ENCODE measurements at regions not wholly inside any gene's neighbourhood (a gene's known extent, or its start where the extent isn't known, plus 50 kb on each side); places are given as distances from the start of the nearest gene placed in this dataset.
A peak's percentile ranks its signal among the peaks of the same experiment; 100 is the strongest.

- no peak for TF ChIP-seq CTCF (IDR thresholded peaks at IDR 0.05; ENCODE audit: low read length, missing control alignments)
- peak; percentile 20 for DNase-seq (ENCODE audit: low read depth)
- no peak overlapping the region for H3K4me3 ChIP-seq (replicated peaks; ENCODE audit: low read depth, low read length)
These were observed 99.3 kb upstream of the CHD6 start for GRCh38 chr20:41717483-41717882.

- TF ChIP-seq CTCF (IDR thresholded peaks at IDR 0.05; ENCODE audit: low read length, missing control alignments), result no peak
These were observed 98.7 kb upstream of the CHD6 start for GRCh38 chr20:41716911-41717310.

GRCh38 chr20:41716436-41716835 lies 98.3 kb upstream of the CHD6 start:
- no peak for DNase-seq (ENCODE audit: low read depth)
- no peak overlapping the region for H3K4me3 ChIP-seq (replicated peaks; ENCODE audit: low read depth, low read length)
- no peak for TF ChIP-seq CTCF (IDR thresholded peaks at IDR 0.05; ENCODE audit: low read length, missing control alignments)

More at GRCh38 chr20:41716911-41717310, 98.7 kb upstream of the CHD6 start:
- H3K4me3 ChIP-seq (replicated peaks; ENCODE audit: low read depth, low read length), result no peak overlapping the region
- DNase-seq (ENCODE audit: low read depth), result no peak

- DNase-seq (ENCODE audit: low read depth), result no peak
- no peak overlapping the region for H3K4me3 ChIP-seq (replicated peaks; ENCODE audit: low read depth, low read length)
- TF ChIP-seq CTCF (IDR thresholded peaks at IDR 0.05; ENCODE audit: low read length, missing control alignments), result no peak
These were observed 97.3 kb upstream of the CHD6 start for GRCh38 chr20:41715526-41715925.

- no peak overlapping the region for H3K4me3 ChIP-seq (replicated peaks; ENCODE audit: low read depth, low read length)
- no peak for DNase-seq (ENCODE audit: low read depth)
- TF ChIP-seq CTCF (IDR thresholded peaks at IDR 0.05; ENCODE audit: low read length, missing control alignments), result no peak
These were observed 95.9 kb upstream of the CHD6 start for GRCh38 chr20:41714030-41714429.

- TF ChIP-seq CTCF (IDR thresholded peaks at IDR 0.05; ENCODE audit: low read length, missing control alignments), result no peak
- DNase-seq (ENCODE audit: low read depth), result no peak
- H3K4me3 ChIP-seq (replicated peaks; ENCODE audit: low read depth, low read length), result no peak overlapping the region
These were observed 86.7 kb upstream of the CHD6 start for GRCh38 chr20:41704896-41705295.

GRCh38 chr20:41702647-41703046 lies 84.5 kb upstream of the CHD6 start:
- no peak for TF ChIP-seq CTCF (IDR thresholded peaks at IDR 0.05; ENCODE audit: low read length, missing control alignments)
- no peak for DNase-seq (ENCODE audit: low read depth)
- no peak overlapping the region for H3K4me3 ChIP-seq (replicated peaks; ENCODE audit: low read depth, low read length)

All from fibroblast of pulmonary artery (primary cell).